Neural cell (in vitro differentiated cells): ENCODE measurements at regions not wholly inside any gene's neighbourhood (a gene's known extent, or its start where the extent isn't known, plus 50 kb on each side); places are given as distances from the start of the nearest gene placed in this dataset.

Source experiments
- H2AFZ ChIP-seq: fragments of 200-600, 300-800 bp; sonication (generic), shearing (Covaris generic); 2 replicates; pipeline ENCODE4 v1.6.0; 2014; ENCODE audit warnings: low read depth, mild to moderate bottlenecking, antibody characterized with exemption, low read length, moderate library complexity
- H3F3A ChIP-seq: fragments of 200-600 bp; shearing (Covaris generic); 2 replicates; pipeline ENCODE4 v1.6.1; 2016; ENCODE audit warnings: mild to moderate bottlenecking, moderate library complexity, mixed read lengths, antibody characterized with exemption, low read length; ENCODE audit not compliant: insufficient read depth, poor library complexity, severe bottlenecking
- H3K27ac ChIP-seq: fragments of 200-600, 300-800 bp; sonication (generic), shearing (Covaris generic); 2 replicates; pipeline ENCODE4 v1.5.1; 2014; ENCODE audit warnings: mild to moderate bottlenecking, low read length, moderate library complexity
- H3K27me3 ChIP-seq: fragments of 300-800, 200-600 bp; sonication (generic), shearing (Covaris generic); 2 replicates; pipeline ENCODE4 v1.6.0; 2014; ENCODE audit warnings: mild to moderate bottlenecking, low read depth, low read length, moderate library complexity; ENCODE audit not compliant: insufficient read depth
- H3K36me3 ChIP-seq: fragments of 300-800, 200-600 bp; sonication (generic), shearing (Covaris generic); 2 replicates; pipeline ENCODE4 v1.5.1; 2014; ENCODE audit warnings: mild to moderate bottlenecking, antibody characterized with exemption, low read length, moderate library complexity; ENCODE audit not compliant: insufficient read depth
- H3K4me2 ChIP-seq: fragments of 300-800, 200-600 bp; sonication (generic), shearing (Covaris generic); 2 replicates; pipeline ENCODE4 v1.6.0; 2014; ENCODE audit warnings: mild to moderate bottlenecking, low read length
- H3K4me3 ChIP-seq: fragments of 300-800, 200-600 bp; sonication (generic), shearing (Covaris generic); 2 replicates; pipeline ENCODE4 v1.5.1; 2014; ENCODE audit warnings: mild to moderate bottlenecking, low read length, moderate library complexity
- H3K79me2 ChIP-seq: fragments of 200-600 bp; shearing (Covaris generic); replicated peaks from 2 replicates; pipeline ENCODE4 v1.6.0; 2014; ENCODE audit warnings: mild to moderate bottlenecking, low read length, moderate library complexity; ENCODE audit not compliant: insufficient read depth
- H3K9ac ChIP-seq: fragments of 300-800, 200-600 bp; sonication (generic), shearing (Covaris generic); 2 replicates; pipeline ENCODE4 v1.6.1; 2016; ENCODE audit warnings: mild to moderate bottlenecking, low read length, mixed read lengths
- H3K9me2 ChIP-seq: fragments of 200-600 bp; shearing (Covaris generic); 2 replicates; pipeline ENCODE4 v1.6.1; 2016; ENCODE audit warnings: mild to moderate bottlenecking, low read length, mixed read lengths; ENCODE audit not compliant: insufficient read depth
- H3K9me3 ChIP-seq: fragments of 200-600, 300-800 bp; sonication (generic), shearing (Covaris generic); 2 replicates; pipeline ENCODE4 v1.6.1; 2016; ENCODE audit warnings: mild to moderate bottlenecking, mixed run types, low read length, moderate library complexity, mixed read lengths
- H4K20me1 ChIP-seq: fragments of 200-600 bp; shearing (Covaris generic); 2 replicates; pipeline ENCODE4 v1.6.1; 2016; ENCODE audit warnings: mild to moderate bottlenecking, mixed run types; ENCODE audit not compliant: insufficient read depth
- EP300 ChIP-seq: fragments of 450-650 bp; conservative IDR thresholded peaks from 2 replicates; pipeline ENCODE4 v1.6.1; 2014; ENCODE audit warnings: antibody characterized with exemption, mild to moderate bottlenecking, moderate library complexity; ENCODE audit not compliant: poor library complexity, severe bottlenecking
- EZH2 ChIP-seq: fragments of 200-600, 300-800 bp; shearing (Covaris generic), sonication (generic); IDR thresholded peaks from 2 replicates; pipeline ENCODE4 v1.6.1; 2014; ENCODE audit warnings: antibody characterized with exemption, low read length, borderline replicate concordance, mild to moderate bottlenecking; ENCODE audit not compliant: insufficient read depth, poor library complexity, severe bottlenecking
- MXI1 ChIP-seq: fragments of 450-650 bp; conservative IDR thresholded peaks from 2 replicates; pipeline ENCODE4 v1.6.1; 2014; ENCODE audit warnings: antibody characterized with exemption, mild to moderate bottlenecking; ENCODE audit not compliant: poor library complexity, severe bottlenecking
- POLR2AphosphoS5 ChIP-seq: IDR thresholded peaks from 2 replicates; pipeline ENCODE4 v1.6.1; 2012
- RAD21 ChIP-seq: fragments of 450-650 bp; conservative IDR thresholded peaks from 2 replicates; pipeline ENCODE4 v1.6.1; 2014; ENCODE audit warnings: antibody characterized with exemption, mild to moderate bottlenecking, moderate library complexity
- SMC3 ChIP-seq: fragments of 450-650 bp; conservative IDR thresholded peaks from 2 replicates; pipeline ENCODE4 v1.6.1; 2014; ENCODE audit warnings: antibody characterized with exemption, mild to moderate bottlenecking, moderate library complexity; ENCODE audit not compliant: poor library complexity
- TAF1 ChIP-seq: IDR thresholded peaks from 2 replicates; pipeline ENCODE4 v1.6.1; 2012; ENCODE audit warnings: low read depth
- TF ChIP-seq, protein P1 (sequence below): IDR thresholded peaks from 2 replicates; pipeline ENCODE4 v1.6.1; 2012; ENCODE audit warnings: borderline replicate concordance
- TF ChIP-seq, protein P2 (sequence below): fragments of 450-650 bp; IDR thresholded peaks from 2 replicates; pipeline ENCODE4 v1.5.1; 2014; ENCODE audit warnings: antibody characterized with exemption, mild to moderate bottlenecking, moderate library complexity; ENCODE audit not compliant: poor library complexity, severe bottlenecking

DNA sequence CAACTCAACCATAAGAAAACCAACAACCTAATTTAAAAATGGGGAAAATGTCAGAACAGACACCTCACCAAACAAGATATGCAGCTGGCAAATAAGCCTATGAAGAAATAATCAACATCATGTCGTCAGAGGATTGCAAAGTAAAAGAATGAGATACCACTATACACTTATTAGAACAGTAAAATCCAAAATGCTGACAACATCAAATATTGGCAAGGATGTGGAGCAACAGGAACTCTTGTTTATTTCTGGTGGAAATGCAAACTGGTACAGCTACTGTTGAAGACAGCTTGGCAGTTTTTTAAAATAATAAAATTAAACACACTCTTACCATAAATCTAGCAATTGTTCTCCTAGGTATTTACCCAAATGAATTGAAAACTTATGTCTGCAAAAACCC lies 140.7 kb upstream of the B3GAT1 start:
- Histone ChIP-seq H3K9me3 (no peaks in the 10 kb centered on the region), H2AFZ (no peak overlapping the region), H3K4me2 (no peak overlapping the region), H3F3A (no peaks in the 10 kb centered on the region), H4K20me1 (no peaks in the 10 kb centered on the region), H3K36me3 (no peaks in the 10 kb centered on the region), H3K79me2 (no peaks in the 10 kb centered on the region), H3K4me3 (no peak overlapping the region), H3K27ac (no peak overlapping the region), H3K9ac (no peak overlapping the region), H3K9me2 (no peaks in the 10 kb centered on the region), H3K27me3 (no peaks in the 10 kb centered on the region)
- TF ChIP-seq EP300 (no peak), MXI1 (no peak), RAD21 (no peak), SMC3 (no peak), POLR2AphosphoS5 (no peak), TAF1 (no peak), EZH2 (no peak)
- TF ChIP-seq, protein P1, sequence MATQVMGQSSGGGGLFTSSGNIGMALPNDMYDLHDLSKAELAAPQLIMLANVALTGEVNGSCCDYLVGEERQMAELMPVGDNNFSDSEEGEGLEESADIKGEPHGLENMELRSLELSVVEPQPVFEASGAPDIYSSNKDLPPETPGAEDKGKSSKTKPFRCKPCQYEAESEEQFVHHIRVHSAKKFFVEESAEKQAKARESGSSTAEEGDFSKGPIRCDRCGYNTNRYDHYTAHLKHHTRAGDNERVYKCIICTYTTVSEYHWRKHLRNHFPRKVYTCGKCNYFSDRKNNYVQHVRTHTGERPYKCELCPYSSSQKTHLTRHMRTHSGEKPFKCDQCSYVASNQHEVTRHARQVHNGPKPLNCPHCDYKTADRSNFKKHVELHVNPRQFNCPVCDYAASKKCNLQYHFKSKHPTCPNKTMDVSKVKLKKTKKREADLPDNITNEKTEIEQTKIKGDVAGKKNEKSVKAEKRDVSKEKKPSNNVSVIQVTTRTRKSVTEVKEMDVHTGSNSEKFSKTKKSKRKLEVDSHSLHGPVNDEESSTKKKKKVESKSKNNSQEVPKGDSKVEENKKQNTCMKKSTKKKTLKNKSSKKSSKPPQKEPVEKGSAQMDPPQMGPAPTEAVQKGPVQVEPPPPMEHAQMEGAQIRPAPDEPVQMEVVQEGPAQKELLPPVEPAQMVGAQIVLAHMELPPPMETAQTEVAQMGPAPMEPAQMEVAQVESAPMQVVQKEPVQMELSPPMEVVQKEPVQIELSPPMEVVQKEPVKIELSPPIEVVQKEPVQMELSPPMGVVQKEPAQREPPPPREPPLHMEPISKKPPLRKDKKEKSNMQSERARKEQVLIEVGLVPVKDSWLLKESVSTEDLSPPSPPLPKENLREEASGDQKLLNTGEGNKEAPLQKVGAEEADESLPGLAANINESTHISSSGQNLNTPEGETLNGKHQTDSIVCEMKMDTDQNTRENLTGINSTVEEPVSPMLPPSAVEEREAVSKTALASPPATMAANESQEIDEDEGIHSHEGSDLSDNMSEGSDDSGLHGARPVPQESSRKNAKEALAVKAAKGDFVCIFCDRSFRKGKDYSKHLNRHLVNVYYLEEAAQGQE = no peak
- TF ChIP-seq, protein P2, sequence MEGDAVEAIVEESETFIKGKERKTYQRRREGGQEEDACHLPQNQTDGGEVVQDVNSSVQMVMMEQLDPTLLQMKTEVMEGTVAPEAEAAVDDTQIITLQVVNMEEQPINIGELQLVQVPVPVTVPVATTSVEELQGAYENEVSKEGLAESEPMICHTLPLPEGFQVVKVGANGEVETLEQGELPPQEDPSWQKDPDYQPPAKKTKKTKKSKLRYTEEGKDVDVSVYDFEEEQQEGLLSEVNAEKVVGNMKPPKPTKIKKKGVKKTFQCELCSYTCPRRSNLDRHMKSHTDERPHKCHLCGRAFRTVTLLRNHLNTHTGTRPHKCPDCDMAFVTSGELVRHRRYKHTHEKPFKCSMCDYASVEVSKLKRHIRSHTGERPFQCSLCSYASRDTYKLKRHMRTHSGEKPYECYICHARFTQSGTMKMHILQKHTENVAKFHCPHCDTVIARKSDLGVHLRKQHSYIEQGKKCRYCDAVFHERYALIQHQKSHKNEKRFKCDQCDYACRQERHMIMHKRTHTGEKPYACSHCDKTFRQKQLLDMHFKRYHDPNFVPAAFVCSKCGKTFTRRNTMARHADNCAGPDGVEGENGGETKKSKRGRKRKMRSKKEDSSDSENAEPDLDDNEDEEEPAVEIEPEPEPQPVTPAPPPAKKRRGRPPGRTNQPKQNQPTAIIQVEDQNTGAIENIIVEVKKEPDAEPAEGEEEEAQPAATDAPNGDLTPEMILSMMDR = no peak

DNA sequence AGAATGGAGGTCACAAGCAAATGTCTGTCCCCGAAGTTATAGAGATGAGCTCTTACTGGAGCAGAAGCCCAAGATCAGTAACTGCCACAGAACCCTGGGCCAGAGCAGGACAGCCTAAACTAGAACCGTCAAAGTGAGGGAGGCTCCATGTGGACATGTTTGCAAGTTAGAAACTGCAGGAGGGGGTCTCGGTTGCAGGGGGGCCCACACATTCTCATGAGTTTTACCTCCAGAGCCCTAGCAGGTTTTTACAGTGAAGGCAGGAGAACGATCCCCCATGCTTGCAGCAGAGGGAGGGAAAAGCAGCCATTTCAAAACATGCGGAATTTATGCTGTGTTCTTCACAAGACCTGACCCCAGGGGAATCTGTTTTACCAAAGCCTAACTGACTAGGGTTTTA lies 133.5 kb upstream of the B3GAT1 start:
- Histone ChIP-seq H3K9me2 (no peaks in the 10 kb centered on the region), H3K79me2 (no peaks in the 10 kb centered on the region), H3K9ac (no peak overlapping the region), H3K4me3 (no peak overlapping the region), H3K27ac (no peak overlapping the region), H3K9me3 (no peaks in the 10 kb centered on the region), H3K36me3 (no peaks in the 10 kb centered on the region), H4K20me1 (no peaks in the 10 kb centered on the region), H2AFZ (no peak overlapping the region), H3K27me3 (no peaks in the 10 kb centered on the region), H3F3A (no peaks in the 10 kb centered on the region), H3K4me2 (no peak overlapping the region)
- TF ChIP-seq, protein P1 = no peak
- TF ChIP-seq, protein P2 = no peak
- TF ChIP-seq EP300 (no peak), MXI1 (no peak), EZH2 (no peak), TAF1 (no peak), SMC3 (no peak), POLR2AphosphoS5 (no peak), RAD21 (no peak)
